Neuronal stem cell (in vitro differentiated cells): ENCODE measurements at regions not wholly inside any gene's neighbourhood (a gene's known extent, or its start where the extent isn't known, plus 50 kb on each side); places are given as distances from the start of the nearest gene placed in this dataset.

Experiments
- DNase-seq: peaks from one replicate; pipeline ENCODE4 v3.0.0-alpha.2; 2013; ENCODE audit warnings: low spot score
- H2AFZ ChIP-seq: one replicate; pipeline ENCODE4 v1.6.1; 2013; ENCODE audit warnings: mild to moderate bottlenecking, low read length, inconsistent platforms
- H2AK5ac ChIP-seq: 2 replicates; pipeline ENCODE4 v1.6.1; 2013; ENCODE audit warnings: low read depth, mild to moderate bottlenecking, inconsistent platforms, low read length, moderate library complexity, mixed read lengths
- H2BK120ac ChIP-seq: 2 replicates; pipeline ENCODE4 v1.6.1; 2013; ENCODE audit warnings: low read depth, mild to moderate bottlenecking, inconsistent platforms, low read length, moderate library complexity, mixed read lengths
- H2BK12ac ChIP-seq: one replicate; pipeline ENCODE4 v1.6.1; 2013; ENCODE audit warnings: low read length, inconsistent platforms
- H2BK15ac ChIP-seq: 2 replicates; pipeline ENCODE4 v1.6.1; 2013; ENCODE audit warnings: mild to moderate bottlenecking, low read length, inconsistent platforms, mixed read lengths
- H2BK5ac ChIP-seq: one replicate; pipeline ENCODE4 v1.6.1; 2013; ENCODE audit warnings: inconsistent platforms, mild to moderate bottlenecking, low read length, moderate library complexity
- H3K14ac ChIP-seq: one replicate; pipeline ENCODE4 v1.6.1; 2013; ENCODE audit warnings: low read length, inconsistent platforms
- H3K18ac ChIP-seq: 2 replicates; pipeline ENCODE4 v1.6.1; 2013; ENCODE audit warnings: low read length, inconsistent platforms
- H3K23ac ChIP-seq: 2 replicates; pipeline ENCODE4 v1.6.1; 2013; ENCODE audit warnings: low read depth, mild to moderate bottlenecking, mixed read lengths, low read length, inconsistent platforms; ENCODE audit not compliant: poor library complexity
- H3K27ac ChIP-seq: replicated peaks from 3 replicates; pipeline ENCODE4 v1.5.1; 2013; ENCODE audit warnings: low read length, inconsistent platforms
- H3K27me3 ChIP-seq, 3 experiments: 2 replicates each; pipeline ENCODE4 v1.6.1; 2013; ENCODE audit warnings: low read length in 3 of 3, mild to moderate bottlenecking in 2 of 3, inconsistent platforms in 1 of 3, low read depth in 1 of 3, mixed read lengths in 1 of 3, moderate library complexity in 1 of 3; ENCODE audit not compliant: control insufficient read depth in 3 of 3, insufficient read depth in 3 of 3
- H3K36me3 ChIP-seq, 2 donors: replicated peaks in 1 of 2; 2 replicates each; pipeline ENCODE4 v1.6.1; 2013; ENCODE audit warnings: low read length in 2 of 2; ENCODE audit not compliant: control insufficient read depth in 2 of 2, insufficient read depth in 2 of 2
- H3K4ac ChIP-seq: 2 replicates; pipeline ENCODE4 v1.6.1; 2013; ENCODE audit warnings: inconsistent platforms, mild to moderate bottlenecking, low read length, moderate library complexity
- H3K4me1 ChIP-seq, 2 donors: 1 replicate in 1 of 2; 2 replicates in 1 of 2; pipeline ENCODE4 v1.6.1; 2013; ENCODE audit warnings: low read length in 2 of 2, low read depth in 1 of 2; ENCODE audit not compliant: control insufficient read depth in 2 of 2, insufficient read depth in 1 of 2
- H3K4me2 ChIP-seq: one replicate; pipeline ENCODE4 v1.6.1; 2013; ENCODE audit warnings: mild to moderate bottlenecking, low read length, inconsistent platforms; ENCODE audit not compliant: insufficient read depth, poor library complexity, severe bottlenecking
- H3K4me3 ChIP-seq, 2 donors: 2 replicates each; pipeline ENCODE4 v1.5.1; 2013; ENCODE audit warnings: low read length in 2 of 2, mild to moderate bottlenecking in 2 of 2, inconsistent platforms in 1 of 2, moderate library complexity in 1 of 2
- H3K79me1 ChIP-seq: one replicate; pipeline ENCODE4 v1.6.1; 2013; ENCODE audit warnings: low read depth, mild to moderate bottlenecking, inconsistent platforms, low read length, moderate library complexity
- H3K9ac ChIP-seq: one replicate; pipeline ENCODE4 v1.6.1; 2013; ENCODE audit warnings: mild to moderate bottlenecking, low read depth, low read length, inconsistent platforms; ENCODE audit not compliant: poor library complexity
- H3K9me3 ChIP-seq, 2 donors: replicated peaks in 1 of 2; 2 replicates each; pipeline versions ENCODE3 to v1.6.1; 2013; ENCODE audit warnings: low read length in 2 of 2, mild to moderate bottlenecking in 2 of 2, inconsistent platforms in 1 of 2, low read depth in 1 of 2, mixed read lengths in 1 of 2, moderate library complexity in 1 of 2; ENCODE audit not compliant: control insufficient read depth in 2 of 2, insufficient read depth in 1 of 2
- H4K8ac ChIP-seq: one replicate; pipeline ENCODE4 v1.6.1; 2013; ENCODE audit warnings: low read depth, mild to moderate bottlenecking, inconsistent platforms, low read length, moderate library complexity
- H4K91ac ChIP-seq: one replicate; pipeline ENCODE4 v1.6.1; 2013; ENCODE audit warnings: low read length, low read depth, mild to moderate bottlenecking, inconsistent platforms; ENCODE audit not compliant: poor library complexity
- WGBS, 2 donors: extraction: QIAGEN DNeasy Blood & Tissue Kit; methylation state at CpG; one replicate each; pipeline ENCODE4 v1.1.7; 2013; ENCODE audit warnings: missing lambda C conversion rate in 2 of 2, mixed read lengths in 1 of 2; ENCODE audit not compliant: insufficient read length in 2 of 2, insufficient replicate concordance in 1 of 2; ENCODE audit errors: extremely low coverage in 2 of 2; 5-methylcytosine and 5-hydroxymethylcytosine counted together

- no peak overlapping the region for H2BK120ac ChIP-seq
- H3K4me1 ChIP-seq, result peaks cover 0 to 2% of the 10 kb centered on the region in 2 donors
- no peak overlapping the region for H2BK12ac ChIP-seq
- H4K91ac ChIP-seq, result no peak overlapping the region
- WGBS, 2 donors, result no CpG with 5 or more reads among the region's 2 CpGs
- peaks cover 7 to 16% of the 10 kb centered on the region in 2 donors for H3K9me3 ChIP-seq
- no peak overlapping the region for H3K23ac ChIP-seq
- peak overlapping the region; percentile 61 for H3K18ac ChIP-seq
- peak overlapping the region; percentile 35 for H2AFZ ChIP-seq
- H2AK5ac ChIP-seq, result peak overlapping the region; percentile 50
- H3K36me3 ChIP-seq, result no peaks in the 10 kb centered on the region
- no peak overlapping the region for H3K4ac ChIP-seq
- H3K4me3 ChIP-seq, result no peak overlapping the region
- H3K27me3 ChIP-seq, result no peaks in the 10 kb centered on the region
- no peak overlapping the region for H2BK5ac ChIP-seq
- H3K27ac ChIP-seq, result no peak overlapping the region
- no peak overlapping the region for H4K8ac ChIP-seq
- no peak overlapping the region for H2BK15ac ChIP-seq
- no peak overlapping the region for H3K9ac ChIP-seq
- peak overlapping the region; percentile 47 for H3K14ac ChIP-seq
- no peak for DNase-seq
- no peaks in the 10 kb centered on the region for H3K79me1 ChIP-seq
- H3K4me2 ChIP-seq, result no peak overlapping the region
These were observed 405.1 kb upstream of the NECTIN3 start for GRCh38 chr3:110666495-110666894.

GRCh38 chr3:110667216-110667615 lies 404.4 kb upstream of the NECTIN3 start:
- Histone ChIP-seq H2BK5ac (no peak overlapping the region), H3K4ac (no peak overlapping the region), H2AK5ac (no peak overlapping the region), H3K18ac (no peak overlapping the region), H3K4me2 (no peak overlapping the region), H3K4me1 (peaks cover 0 to 2% of the 10 kb centered on the region in 2 donors), H3K36me3 (no peaks in the 10 kb centered on the region), H3K23ac (no peak overlapping the region), H2BK12ac (no peak overlapping the region), H2BK15ac (no peak overlapping the region), H3K79me1 (no peaks in the 10 kb centered on the region), H3K27me3 (no peaks in the 10 kb centered on the region), H3K14ac (no peak overlapping the region), H3K9ac (no peak overlapping the region), H4K91ac (no peak overlapping the region), H4K8ac (no peak overlapping the region), H2AFZ (no peak overlapping the region), H3K27ac (no peak overlapping the region), H3K9me3 (peaks cover 7 to 16% of the 10 kb centered on the region in 2 donors), H3K4me3 (no peak overlapping the region), H2BK120ac (no peak overlapping the region)
- DNase-seq, result no peak
- no CpG with 5 or more reads among the region's 2 CpGs for WGBS, 2 donors

GRCh38 chr3:110670407-110670806 lies 401.2 kb upstream of the NECTIN3 start:
- Histone ChIP-seq H3K36me3 (no peaks in the 10 kb centered on the region), H4K91ac (no peak overlapping the region), H3K27me3 (no peaks in the 10 kb centered on the region), H2BK12ac (no peak overlapping the region), H4K8ac (no peak overlapping the region), H3K4me1 (peaks cover 0 to 2% of the 10 kb centered on the region in 2 donors), H3K4me3 (no peak overlapping the region), H2BK15ac (no peak overlapping the region), H3K79me1 (no peaks in the 10 kb centered on the region), H3K4me2 (no peak overlapping the region), H3K18ac (no peak overlapping the region), H3K9ac (no peak overlapping the region), H3K9me3 (peaks cover 3 to 5% of the 10 kb centered on the region in 2 donors), H2AFZ (no peak overlapping the region), H2AK5ac (no peak overlapping the region), H3K14ac (no peak overlapping the region), H2BK5ac (no peak overlapping the region), H3K4ac (no peak overlapping the region), H3K23ac (no peak overlapping the region), H3K27ac (no peak overlapping the region), H2BK120ac (no peak overlapping the region)
- no peak for DNase-seq

GRCh38 chr3:110677506-110677905 lies 394.1 kb upstream of the NECTIN3 start:
- H2BK12ac ChIP-seq, result no peak overlapping the region
- no peak overlapping the region for H3K14ac ChIP-seq
- H3K23ac ChIP-seq, result no peak overlapping the region
- H3K27ac ChIP-seq, result no peak overlapping the region
- H2BK5ac ChIP-seq, result no peak overlapping the region
- WGBS, 2 donors, result no CpG with 5 or more reads among the region's 3 CpGs
- no peaks in the 10 kb centered on the region for H3K27me3 ChIP-seq
- H4K8ac ChIP-seq, result no peak overlapping the region
- H3K18ac ChIP-seq, result no peak overlapping the region
- no peak overlapping the region for H3K4me3 ChIP-seq
- no peaks in the 10 kb centered on the region for H3K4me1 ChIP-seq
- H2BK120ac ChIP-seq, result no peak overlapping the region
- H3K36me3 ChIP-seq, result no peaks in the 10 kb centered on the region
- no peaks in the 10 kb centered on the region for H3K9me3 ChIP-seq
- no peak overlapping the region for H2AK5ac ChIP-seq
- no peak overlapping the region for H2BK15ac ChIP-seq
- no peak overlapping the region for H2AFZ ChIP-seq
- no peak overlapping the region for H3K4ac ChIP-seq
- no peaks in the 10 kb centered on the region for H3K79me1 ChIP-seq
- no peak overlapping the region for H3K9ac ChIP-seq
- no peak for DNase-seq
- no peak overlapping the region for H4K91ac ChIP-seq
- no peak overlapping the region for H3K4me2 ChIP-seq
